Testis (tissue), 2 donors: ENCODE measurements at regions not wholly inside any gene's neighbourhood (a gene's known extent, or its start where the extent isn't known, plus 50 kb on each side); places are given as distances from the start of the nearest gene placed in this dataset.

ENCODE experiments used
- POLR2A ChIP-seq: fragments of 450-650 bp; IDR thresholded peaks from one replicate; pipeline ENCODE4 v1.6.1; 2017; ENCODE audit warnings: antibody characterized with exemption, mild to moderate bottlenecking, moderate library complexity
- TF ChIP-seq, protein P1 (sequence below), 3 experiments: fragments of 450-650 bp in 2 of 3; fragments of 200-600 bp in 1 of 3; sonication (generic) in 1 of 3; IDR thresholded peaks; one replicate each; pipeline ENCODE4 v1.5.1; 2016 to 2019; ENCODE audit warnings: antibody characterized with exemption in 3 of 3, mild to moderate bottlenecking in 2 of 3, moderate library complexity in 1 of 3

- no peak for TF ChIP-seq POLR2A
- TF ChIP-seq, protein P1, sequence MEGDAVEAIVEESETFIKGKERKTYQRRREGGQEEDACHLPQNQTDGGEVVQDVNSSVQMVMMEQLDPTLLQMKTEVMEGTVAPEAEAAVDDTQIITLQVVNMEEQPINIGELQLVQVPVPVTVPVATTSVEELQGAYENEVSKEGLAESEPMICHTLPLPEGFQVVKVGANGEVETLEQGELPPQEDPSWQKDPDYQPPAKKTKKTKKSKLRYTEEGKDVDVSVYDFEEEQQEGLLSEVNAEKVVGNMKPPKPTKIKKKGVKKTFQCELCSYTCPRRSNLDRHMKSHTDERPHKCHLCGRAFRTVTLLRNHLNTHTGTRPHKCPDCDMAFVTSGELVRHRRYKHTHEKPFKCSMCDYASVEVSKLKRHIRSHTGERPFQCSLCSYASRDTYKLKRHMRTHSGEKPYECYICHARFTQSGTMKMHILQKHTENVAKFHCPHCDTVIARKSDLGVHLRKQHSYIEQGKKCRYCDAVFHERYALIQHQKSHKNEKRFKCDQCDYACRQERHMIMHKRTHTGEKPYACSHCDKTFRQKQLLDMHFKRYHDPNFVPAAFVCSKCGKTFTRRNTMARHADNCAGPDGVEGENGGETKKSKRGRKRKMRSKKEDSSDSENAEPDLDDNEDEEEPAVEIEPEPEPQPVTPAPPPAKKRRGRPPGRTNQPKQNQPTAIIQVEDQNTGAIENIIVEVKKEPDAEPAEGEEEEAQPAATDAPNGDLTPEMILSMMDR (IDR thresholded peaks at IDR 0.05) = no peak
Observed at GRCh38 chr2:52940101-52940500, 827.5 kb upstream of the CHAC2 start.
